Colonic mucosa (tissue), 4 donors: ENCODE measurements at regions not wholly inside any gene's neighbourhood (a gene's known extent, or its start where the extent isn't known, plus 50 kb on each side); places are given as distances from the start of the nearest gene placed in this dataset.

Experiments
- DNase-seq: peaks from one replicate; pipeline ENCODE4 v3.0.0-alpha.2; 2020
- H3K27ac ChIP-seq: fragments of 200-600 bp; one replicate; pipeline ENCODE4 v1.8.0; 2021
- H3K27me3 ChIP-seq: fragments of 200-600 bp; one replicate; pipeline ENCODE4 v1.8.0; 2021
- H3K36me3 ChIP-seq: fragments of 200-600 bp; one replicate; pipeline ENCODE4 v1.8.0; 2021
- H3K4me1 ChIP-seq: fragments of 200-600 bp; one replicate; pipeline ENCODE4 v1.8.0; 2021; ENCODE audit warnings: mild to moderate bottlenecking
- H3K4me3 ChIP-seq: fragments of 200-600 bp; one replicate; pipeline ENCODE4 v1.8.0; 2021
- H3K9ac ChIP-seq, 2 donors: one replicate each; pipeline ENCODE4 v1.7.0; 2013; ENCODE audit warnings: control low read depth in 2 of 2, low read depth in 2 of 2, low read length in 2 of 2
- H3K9me3 ChIP-seq: fragments of 200-600 bp; one replicate; pipeline ENCODE4 v1.8.0; 2021
- CTCF ChIP-seq: fragments of 200-600 bp; IDR thresholded peaks from one replicate; pipeline ENCODE4 v1.8.0; 2022; ENCODE audit warnings: antibody characterized with exemption, mild to moderate bottlenecking
- intact Hi-C: fragments of 100-400 bp; cut with DNase I; formaldehyde crosslinking; loops from one replicate; pipeline ENCODE4 v1.14.1; 2022
- donor health status: healthy.
- donor health status: DM: no; HTN: no; CAD: no.
- donor health status: DM: no; HTN: no; CAD: no.

GRCh38 chr7:155948845-155949244, 136.6 kb upstream of the SHH start:
- intact Hi-C loops, result no loop called here
- DNase-seq, result no peak

DNA sequence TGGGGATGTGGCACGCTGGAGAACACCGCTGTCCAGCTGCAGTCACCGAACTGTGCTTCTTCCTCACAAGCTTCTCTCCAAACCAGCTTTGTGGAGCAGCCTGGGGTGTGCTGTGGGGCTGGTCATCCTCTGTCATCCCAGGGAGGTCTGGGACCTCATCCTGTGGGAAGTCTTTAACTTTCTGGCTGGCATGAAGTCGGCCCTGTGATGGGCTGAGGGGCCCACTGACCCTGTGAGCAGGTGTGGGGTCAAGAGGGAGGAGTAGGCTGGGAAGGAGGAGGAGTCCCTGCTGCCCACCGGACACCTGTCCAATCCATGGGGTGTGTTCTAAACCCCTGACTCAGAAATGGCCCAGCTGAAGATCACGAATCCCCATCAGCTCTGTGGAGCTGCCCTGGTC, 136.2 kb upstream of the SHH start:
- intact Hi-C loops, result no loop called here
- Histone ChIP-seq H3K4me1 (no peaks in the 10 kb centered on the region), H3K27ac (no peak overlapping the region), H3K4me3 (no peak overlapping the region), H3K9me3 (no peaks in the 10 kb centered on the region), H3K36me3 (no peaks in the 10 kb centered on the region), H3K9ac (no peak overlapping the region), H3K27me3 (no peaks in the 10 kb centered on the region)
- no peak for DNase-seq
- no peak for TF ChIP-seq CTCF

More at GRCh38 chr7:155948845-155949244, 136.6 kb upstream of the SHH start:
- TF ChIP-seq CTCF, result no peak
- Histone ChIP-seq H3K4me1 (no peaks in the 10 kb centered on the region), H3K36me3 (no peaks in the 10 kb centered on the region), H3K9me3 (no peaks in the 10 kb centered on the region), H3K9ac (no peak overlapping the region), H3K27me3 (no peaks in the 10 kb centered on the region), H3K4me3 (no peak overlapping the region), H3K27ac (no peak overlapping the region)

GRCh38 chr7:155947051-155947450, 134.8 kb upstream of the SHH start:
- Histone ChIP-seq H3K4me3 (no peak overlapping the region), H3K9me3 (no peaks in the 10 kb centered on the region), H3K4me1 (no peaks in the 10 kb centered on the region), H3K36me3 (no peaks in the 10 kb centered on the region), H3K9ac (no peak overlapping the region), H3K27me3 (no peaks in the 10 kb centered on the region), H3K27ac (no peak overlapping the region)
- TF ChIP-seq CTCF, result no peak
- intact Hi-C loops, result no loop called here
- DNase-seq, result no peak

DNA sequence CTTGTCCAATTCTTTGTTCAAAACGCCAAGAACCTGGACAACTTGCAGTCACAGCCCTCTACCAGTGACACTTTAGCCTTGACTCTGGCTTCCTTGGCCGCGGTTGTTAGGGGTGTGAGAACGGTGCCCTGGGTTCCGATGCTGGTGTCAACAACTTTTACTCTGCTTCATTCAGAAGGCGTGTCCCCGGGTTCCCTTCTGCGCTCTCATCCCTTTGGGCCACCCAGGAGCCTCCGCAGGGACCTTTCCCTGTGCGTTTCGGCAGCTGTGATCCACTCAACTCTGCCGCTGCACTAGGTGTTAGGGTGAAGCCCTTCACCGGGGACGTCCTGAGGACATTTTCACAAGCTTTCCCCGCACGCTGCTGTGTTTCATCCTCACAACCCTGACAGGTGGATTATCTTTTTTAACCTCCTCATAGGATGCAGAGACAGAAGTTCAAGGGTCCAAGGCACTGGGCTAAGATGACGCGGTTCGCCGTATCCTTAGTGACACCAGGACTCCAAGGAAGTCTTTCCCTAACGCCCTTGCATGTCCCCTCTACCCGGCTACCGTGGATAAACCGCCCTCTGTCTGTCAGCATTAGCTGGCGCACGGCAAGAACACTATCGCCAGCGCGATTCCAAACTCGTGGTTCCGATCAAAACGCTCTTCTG, 133.5 kb upstream of the SHH start:
- H3K36me3 ChIP-seq, result no peaks in the 10 kb centered on the region
- H3K27me3 ChIP-seq, result no peaks in the 10 kb centered on the region
- no peak overlapping the region for H3K4me3 ChIP-seq
- H3K9ac ChIP-seq, result no peak overlapping the region
- no peak overlapping the region for H3K27ac ChIP-seq
- no peak for TF ChIP-seq CTCF
- intact Hi-C loops, result no loop called here
- no peak for DNase-seq
- no peaks in the 10 kb centered on the region for H3K9me3 ChIP-seq
- H3K4me1 ChIP-seq, result no peaks in the 10 kb centered on the region

GRCh38 chr7:155944901-155945300, 132.6 kb upstream of the SHH start:
- DNase-seq, result no peak
- Histone ChIP-seq H3K9me3 (no peaks in the 10 kb centered on the region), H3K27me3 (no peaks in the 10 kb centered on the region), H3K9ac (no peak overlapping the region), H3K27ac (no peak overlapping the region), H3K4me3 (no peak overlapping the region), H3K36me3 (no peaks in the 10 kb centered on the region), H3K4me1 (no peaks in the 10 kb centered on the region)
- no peak for TF ChIP-seq CTCF
- intact Hi-C loops, result no loop called here
